GM19372 (cell line): ENCODE measurements at regions not wholly inside any gene's neighbourhood (a gene's known extent, or its start where the extent isn't known, plus 50 kb on each side); places are given as distances from the start of the nearest gene placed in this dataset.
"Not testable (repeated sequence)": the region's sequence is repeated elsewhere in the genome, so short reads cannot be mapped to it uniquely, and the experiment has no call there.

Experiments
- ATAC-seq: cut with Tn5 transposase; IDR thresholded peaks from one replicate; pipeline ENCODE4 v1.9.1; 2021; ENCODE audit warnings: mild to moderate bottlenecking, low read depth, moderate library complexity; ENCODE audit not compliant: unreplicated experiment

GRCh38 chr9:62655705-62656104 is 1465.9 kb downstream of the SPATA31A7 start:
- not testable (repeated sequence) for ATAC-seq

GRCh38 chr9:62662733-62663507 is 1473.1 kb downstream of the SPATA31A7 start:
- not testable (repeated sequence) for ATAC-seq

- not testable (repeated sequence) for ATAC-seq
Observed at GRCh38 chr9:62663512-62663911, 1473.7 kb downstream of the SPATA31A7 start.

- not testable (repeated sequence) for ATAC-seq
Observed at GRCh38 chr9:62667137-62667824, 1477.4 kb downstream of the SPATA31A7 start.

- peak; percentile 1 for ATAC-seq
Observed at GRCh38 chr9:62677016-62677415, 1487.2 kb downstream of the SPATA31A7 start.

GRCh38 chr9:62678336-62678735 is 1488.5 kb downstream of the SPATA31A7 start:
- ATAC-seq, result not testable (repeated sequence)

- not testable (repeated sequence) for ATAC-seq
Observed at GRCh38 chr9:62679020-62679419, 1489.2 kb downstream of the SPATA31A7 start.

- not testable (repeated sequence) for ATAC-seq
Observed at GRCh38 chr9:62684833-62685647, 1495.2 kb downstream of the SPATA31A7 start.

GRCh38 chr9:62686313-62686712 is 1496.5 kb downstream of the SPATA31A7 start:
- ATAC-seq, result not testable (repeated sequence)

GRCh38 chr9:62693019-62693418 is 1503.2 kb downstream of the SPATA31A7 start:
- not testable (repeated sequence) for ATAC-seq

- not testable (repeated sequence) for ATAC-seq
Observed at GRCh38 chr9:62711317-62711716, 1521.5 kb downstream of the SPATA31A7 start.

GRCh38 chr9:62725580-62725979 is 1535.7 kb downstream of the SPATA31A7 start:
- ATAC-seq, result not testable (repeated sequence)

GRCh38 chr9:62730229-62731000 is 1540.6 kb downstream of the SPATA31A7 start:
- ATAC-seq, result peak; percentile 97

GRCh38 chr9:62731015-62731414 is 1541.2 kb downstream of the SPATA31A7 start:
- not testable (repeated sequence) for ATAC-seq

GRCh38 chr9:62737004-62737606 is 1547.3 kb downstream of the SPATA31A7 start:
- not testable (repeated sequence) for ATAC-seq

GRCh38 chr9:62737915-62738314 is 1548.1 kb downstream of the SPATA31A7 start:
- ATAC-seq, result not testable (repeated sequence)

GRCh38 chr9:62745774-62746529 is 1556.1 kb downstream of the SPATA31A7 start:
- ATAC-seq, result not testable (repeated sequence)
